GM23338 (cell line): ENCODE measurements at regions not wholly inside any gene's neighbourhood (a gene's known extent, or its start where the extent isn't known, plus 50 kb on each side); places are given as distances from the start of the nearest gene placed in this dataset.

Experiments
- ATAC-seq: fragments of 200-7000 bp; cut with Tn5 transposase; 3 replicates; pipeline ENCODE4 v1.9.1; 2020
- DNase-seq: peaks from one replicate; pipeline ENCODE4 v3.0.0-alpha.2; 2015; ENCODE audit warnings: low spot score
- H2AFZ ChIP-seq: fragments of 200-600 bp; sonication (generic); 2 replicates; pipeline ENCODE4 v1.8.0; 2016; ENCODE audit warnings: antibody characterized with exemption, mild to moderate bottlenecking, moderate library complexity
- H3F3A ChIP-seq: fragments of 200-600 bp; sonication (generic); replicated peaks from 2 replicates; pipeline ENCODE4 v1.8.0; 2017; ENCODE audit warnings: antibody characterized with exemption, mixed run types, low read depth
- H3K27ac ChIP-seq: fragments of 200-600 bp; sonication (generic); 2 replicates; pipeline ENCODE4 v1.6.1; 2016; ENCODE audit warnings: low read depth
- H3K27me3 ChIP-seq: fragments of 200-600 bp; sonication (generic); 2 replicates; pipeline ENCODE4 v1.8.0; 2016; ENCODE audit warnings: mild to moderate bottlenecking, mixed run types, moderate library complexity; ENCODE audit not compliant: insufficient read depth
- H3K36me3 ChIP-seq: fragments of 200-600 bp; sonication (generic); 2 replicates; pipeline ENCODE4 v1.8.0; 2016; ENCODE audit warnings: mild to moderate bottlenecking; ENCODE audit not compliant: insufficient read depth
- H3K4me1 ChIP-seq: fragments of 200-600 bp; sonication (generic); 2 replicates; pipeline ENCODE4 v1.8.0; 2016; ENCODE audit warnings: mild to moderate bottlenecking, moderate library complexity; ENCODE audit not compliant: insufficient read depth
- H3K4me2 ChIP-seq: fragments of 200-600 bp; sonication (generic); 2 replicates; pipeline ENCODE4 v1.7.1; 2017; ENCODE audit warnings: mixed run types
- H3K4me3 ChIP-seq: fragments of 200-600 bp; sonication (generic); 2 replicates; pipeline ENCODE4 v1.6.1; 2016; ENCODE audit warnings: mixed run types
- H3K79me2 ChIP-seq: fragments of 200-600 bp; sonication (generic); replicated peaks from 2 replicates; pipeline ENCODE4 v1.8.0; 2017; ENCODE audit warnings: mild to moderate bottlenecking; ENCODE audit not compliant: insufficient read depth
- H3K9me2 ChIP-seq: fragments of 200-600 bp; sonication (generic); 2 replicates; pipeline ENCODE4 v1.8.0; 2017; ENCODE audit not compliant: insufficient read depth
- H4K20me1 ChIP-seq: fragments of 200-600 bp; sonication (generic); replicated peaks from 2 replicates; pipeline ENCODE4 v1.8.0; 2017; ENCODE audit warnings: mild to moderate bottlenecking; ENCODE audit not compliant: insufficient read depth
- H3K27ac Mint-ChIP-seq: 2 replicates; pipeline ENCODE4 v1.8.0; 2020; ENCODE audit warnings: inconsistent platforms, mild to moderate bottlenecking, moderate library complexity, mixed read lengths
- H3K27me3 Mint-ChIP-seq: 3 replicates; pipeline ENCODE4 v1.8.0; 2022; ENCODE audit warnings: low read depth, mild to moderate bottlenecking, moderate library complexity, mixed read lengths, inconsistent platforms; ENCODE audit not compliant: insufficient read depth, poor library complexity
- H3K36me3 Mint-ChIP-seq: 3 replicates; pipeline ENCODE4 v1.8.0; 2021; ENCODE audit warnings: low read depth, mild to moderate bottlenecking, inconsistent platforms, moderate library complexity, mixed read lengths
- H3K4me1 Mint-ChIP-seq: 3 replicates; pipeline ENCODE4 v1.8.0; 2020; ENCODE audit warnings: mild to moderate bottlenecking, inconsistent platforms, mixed read lengths
- H3K4me3 Mint-ChIP-seq: 3 replicates; pipeline ENCODE4 v1.8.0; 2021; ENCODE audit warnings: moderate library complexity, mild to moderate bottlenecking, inconsistent platforms, mixed read lengths
- H3K9me3 Mint-ChIP-seq: 3 replicates; pipeline ENCODE4 v1.8.0; 2020; ENCODE audit warnings: moderate library complexity, mild to moderate bottlenecking, inconsistent platforms, mixed read lengths
- CREB1 ChIP-seq: fragments of 250-450 bp; sonication (Bioruptor Pico); IDR thresholded peaks from 2 replicates; pipeline ENCODE4 v1.5.0; 2020; ENCODE audit warnings: low read depth, mild to moderate bottlenecking, moderate library complexity
- CTCF ChIP-seq, 2 experiments: fragments of 200-600 bp in 1 of 2; sonication (generic) in 1 of 2; conservative IDR thresholded peaks; 2 replicates each; pipeline versions ENCODE4 v1.5.1 to v1.6.1; 2016 to 2017; ENCODE audit warnings: antibody characterized with exemption in 2 of 2, low read depth in 2 of 2, mild to moderate bottlenecking in 2 of 2, moderate library complexity in 1 of 2
- EZH2 ChIP-seq: fragments of 200-600 bp; sonication (generic); IDR thresholded peaks from one replicate; pipeline ENCODE4 v1.8.0; 2017; ENCODE audit warnings: antibody characterized with exemption, mild to moderate bottlenecking, low read depth; ENCODE audit not compliant: unreplicated experiment
- EZH2phosphoT487 ChIP-seq: fragments of 200-600 bp; sonication (generic); IDR thresholded peaks from one replicate; pipeline ENCODE4 v1.8.1; 2018; ENCODE audit warnings: antibody characterized with exemption; ENCODE audit not compliant: unreplicated experiment
- JUNB ChIP-seq: IDR thresholded peaks from one replicate; pipeline ENCODE4 v1.6.1; 2016; ENCODE audit warnings: antibody characterized with exemption; ENCODE audit not compliant: unreplicated experiment
- NANOG ChIP-seq: IDR thresholded peaks from 2 replicates; pipeline ENCODE4 v1.6.1; 2016; ENCODE audit warnings: antibody characterized with exemption, borderline replicate concordance
- POLR2AphosphoS5 ChIP-seq: IDR thresholded peaks from 2 replicates; pipeline ENCODE4 v1.6.1; 2016; ENCODE audit warnings: antibody characterized with exemption, low read depth
- STAT1 ChIP-seq: IDR thresholded peaks from one replicate; pipeline ENCODE4 v1.6.1; 2016; ENCODE audit warnings: antibody characterized with exemption; ENCODE audit not compliant: unreplicated experiment
- ZNF114 ChIP-seq: fragments of 250-450 bp; sonication (Bioruptor Pico); IDR thresholded peaks from 2 replicates; pipeline ENCODE4 v1.5.0; 2020; ENCODE audit warnings: mild to moderate bottlenecking, moderate library complexity
- ZNF331 ChIP-seq: fragments of 250-450 bp; sonication (Bioruptor Pico); IDR thresholded peaks from 2 replicates; pipeline ENCODE4 v1.5.0; 2020; ENCODE audit warnings: low read depth, mild to moderate bottlenecking, moderate library complexity
- ZNF462 ChIP-seq: fragments of 250-450 bp; sonication (Bioruptor Pico); IDR thresholded peaks from 2 replicates; pipeline ENCODE4 v1.5.0; 2020; ENCODE audit warnings: mild to moderate bottlenecking, moderate library complexity
- TF ChIP-seq, protein P1 (sequence below): IDR thresholded peaks from 2 replicates; pipeline ENCODE4 v1.6.1; 2016; ENCODE audit warnings: antibody characterized with exemption
- TF ChIP-seq, protein P2 (sequence below): IDR thresholded peaks from one replicate; pipeline ENCODE4 v1.6.1; 2018; ENCODE audit warnings: antibody characterized with exemption; ENCODE audit not compliant: unreplicated experiment

DNA sequence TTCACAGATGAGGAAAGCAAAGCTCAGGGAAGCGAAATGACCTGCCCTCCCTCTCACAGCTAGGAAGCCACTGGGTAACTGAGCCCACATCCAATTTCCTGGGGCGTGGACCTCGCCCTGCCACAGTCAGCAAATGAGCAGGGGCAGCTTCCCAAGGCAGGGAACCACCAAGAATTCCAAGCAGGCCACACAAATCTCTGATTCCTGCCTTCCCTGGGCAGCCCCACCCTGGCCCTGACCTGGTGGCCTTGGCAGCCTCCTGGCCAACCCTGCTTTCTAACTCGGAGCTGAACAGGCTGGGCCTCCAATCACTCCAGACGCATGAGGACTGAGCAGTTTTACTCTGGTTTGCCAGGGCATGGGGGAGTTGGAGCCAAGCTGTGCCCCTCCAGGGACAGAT lies 203.7 kb upstream of the TLE3 start:
- Histone ChIP-seq H3K4me1 (no peaks in the 10 kb centered on the region), H3K27me3 (no peaks in the 10 kb centered on the region), H3K9me2 (peaks cover 6% of the 10 kb centered on the region; the same call in 1 of the 2 replicates), H2AFZ (no peak overlapping the region), H3K79me2 (no peaks in the 10 kb centered on the region), H3K4me2 (no peak overlapping the region), H3K27ac (no peak overlapping the region), H3K36me3 (no peaks in the 10 kb centered on the region), H4K20me1 (no peaks in the 10 kb centered on the region), H3F3A (no peaks in the 10 kb centered on the region), H3K4me3 (no peak overlapping the region)
- no peak overlapping the region for H3K27ac Mint-ChIP-seq
- ATAC-seq (no peak), DNase-seq (no peak)
- H3K27me3 Mint-ChIP-seq, result no peaks in the 10 kb centered on the region
- H3K4me3 Mint-ChIP-seq, result no peak overlapping the region
- TF ChIP-seq ZNF462 (CRISPR knock-in tag) (no peak), ZNF331 (CRISPR knock-in tag) (no peak), ZNF114 (CRISPR knock-in tag) (no peak), JUNB (no peak), NANOG (no peak), STAT1 (no peak), CTCF (conservative IDR thresholded peaks at IDR 0.05; ENCODE audit: low read depth in 2 of 2) (no peak), EZH2phosphoT487 (no peak), EZH2 (no peak), POLR2AphosphoS5 (no peak), CREB1 (no peak)
- TF ChIP-seq, protein P1, sequence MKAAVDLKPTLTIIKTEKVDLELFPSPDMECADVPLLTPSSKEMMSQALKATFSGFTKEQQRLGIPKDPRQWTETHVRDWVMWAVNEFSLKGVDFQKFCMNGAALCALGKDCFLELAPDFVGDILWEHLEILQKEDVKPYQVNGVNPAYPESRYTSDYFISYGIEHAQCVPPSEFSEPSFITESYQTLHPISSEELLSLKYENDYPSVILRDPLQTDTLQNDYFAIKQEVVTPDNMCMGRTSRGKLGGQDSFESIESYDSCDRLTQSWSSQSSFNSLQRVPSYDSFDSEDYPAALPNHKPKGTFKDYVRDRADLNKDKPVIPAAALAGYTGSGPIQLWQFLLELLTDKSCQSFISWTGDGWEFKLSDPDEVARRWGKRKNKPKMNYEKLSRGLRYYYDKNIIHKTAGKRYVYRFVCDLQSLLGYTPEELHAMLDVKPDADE, result no peak
- TF ChIP-seq, protein P2, sequence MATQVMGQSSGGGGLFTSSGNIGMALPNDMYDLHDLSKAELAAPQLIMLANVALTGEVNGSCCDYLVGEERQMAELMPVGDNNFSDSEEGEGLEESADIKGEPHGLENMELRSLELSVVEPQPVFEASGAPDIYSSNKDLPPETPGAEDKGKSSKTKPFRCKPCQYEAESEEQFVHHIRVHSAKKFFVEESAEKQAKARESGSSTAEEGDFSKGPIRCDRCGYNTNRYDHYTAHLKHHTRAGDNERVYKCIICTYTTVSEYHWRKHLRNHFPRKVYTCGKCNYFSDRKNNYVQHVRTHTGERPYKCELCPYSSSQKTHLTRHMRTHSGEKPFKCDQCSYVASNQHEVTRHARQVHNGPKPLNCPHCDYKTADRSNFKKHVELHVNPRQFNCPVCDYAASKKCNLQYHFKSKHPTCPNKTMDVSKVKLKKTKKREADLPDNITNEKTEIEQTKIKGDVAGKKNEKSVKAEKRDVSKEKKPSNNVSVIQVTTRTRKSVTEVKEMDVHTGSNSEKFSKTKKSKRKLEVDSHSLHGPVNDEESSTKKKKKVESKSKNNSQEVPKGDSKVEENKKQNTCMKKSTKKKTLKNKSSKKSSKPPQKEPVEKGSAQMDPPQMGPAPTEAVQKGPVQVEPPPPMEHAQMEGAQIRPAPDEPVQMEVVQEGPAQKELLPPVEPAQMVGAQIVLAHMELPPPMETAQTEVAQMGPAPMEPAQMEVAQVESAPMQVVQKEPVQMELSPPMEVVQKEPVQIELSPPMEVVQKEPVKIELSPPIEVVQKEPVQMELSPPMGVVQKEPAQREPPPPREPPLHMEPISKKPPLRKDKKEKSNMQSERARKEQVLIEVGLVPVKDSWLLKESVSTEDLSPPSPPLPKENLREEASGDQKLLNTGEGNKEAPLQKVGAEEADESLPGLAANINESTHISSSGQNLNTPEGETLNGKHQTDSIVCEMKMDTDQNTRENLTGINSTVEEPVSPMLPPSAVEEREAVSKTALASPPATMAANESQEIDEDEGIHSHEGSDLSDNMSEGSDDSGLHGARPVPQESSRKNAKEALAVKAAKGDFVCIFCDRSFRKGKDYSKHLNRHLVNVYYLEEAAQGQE, result no peak
- no peaks in the 10 kb centered on the region for H3K36me3 Mint-ChIP-seq
- H3K9me3 Mint-ChIP-seq, result no peaks in the 10 kb centered on the region
- H3K4me1 Mint-ChIP-seq, result no peaks in the 10 kb centered on the region
